Neural cell (in vitro differentiated cells): ENCODE measurements at regions not wholly inside any gene's neighbourhood (a gene's known extent, or its start where the extent isn't known, plus 50 kb on each side); places are given as distances from the start of the nearest gene placed in this dataset.

Experiments
- H2AFZ ChIP-seq: fragments of 200-600, 300-800 bp; sonication (generic), shearing (Covaris generic); 2 replicates; pipeline ENCODE4 v1.6.0; 2014; ENCODE audit warnings: low read depth, mild to moderate bottlenecking, antibody characterized with exemption, low read length, moderate library complexity
- H3F3A ChIP-seq: fragments of 200-600 bp; shearing (Covaris generic); 2 replicates; pipeline ENCODE4 v1.6.1; 2016; ENCODE audit warnings: mild to moderate bottlenecking, moderate library complexity, mixed read lengths, antibody characterized with exemption, low read length; ENCODE audit not compliant: insufficient read depth, poor library complexity, severe bottlenecking
- H3K27ac ChIP-seq: fragments of 200-600, 300-800 bp; sonication (generic), shearing (Covaris generic); 2 replicates; pipeline ENCODE4 v1.5.1; 2014; ENCODE audit warnings: mild to moderate bottlenecking, low read length, moderate library complexity
- H3K27me3 ChIP-seq: fragments of 300-800, 200-600 bp; sonication (generic), shearing (Covaris generic); 2 replicates; pipeline ENCODE4 v1.6.0; 2014; ENCODE audit warnings: mild to moderate bottlenecking, low read depth, low read length, moderate library complexity; ENCODE audit not compliant: insufficient read depth
- H3K36me3 ChIP-seq: fragments of 300-800, 200-600 bp; sonication (generic), shearing (Covaris generic); 2 replicates; pipeline ENCODE4 v1.5.1; 2014; ENCODE audit warnings: mild to moderate bottlenecking, antibody characterized with exemption, low read length, moderate library complexity; ENCODE audit not compliant: insufficient read depth
- H3K4me2 ChIP-seq: fragments of 300-800, 200-600 bp; sonication (generic), shearing (Covaris generic); 2 replicates; pipeline ENCODE4 v1.6.0; 2014; ENCODE audit warnings: mild to moderate bottlenecking, low read length
- H3K4me3 ChIP-seq: fragments of 300-800, 200-600 bp; sonication (generic), shearing (Covaris generic); 2 replicates; pipeline ENCODE4 v1.5.1; 2014; ENCODE audit warnings: mild to moderate bottlenecking, low read length, moderate library complexity
- H3K79me2 ChIP-seq: fragments of 200-600 bp; shearing (Covaris generic); replicated peaks from 2 replicates; pipeline ENCODE4 v1.6.0; 2014; ENCODE audit warnings: mild to moderate bottlenecking, low read length, moderate library complexity; ENCODE audit not compliant: insufficient read depth
- H3K9ac ChIP-seq: fragments of 300-800, 200-600 bp; sonication (generic), shearing (Covaris generic); 2 replicates; pipeline ENCODE4 v1.6.1; 2016; ENCODE audit warnings: mild to moderate bottlenecking, low read length, mixed read lengths
- H3K9me2 ChIP-seq: fragments of 200-600 bp; shearing (Covaris generic); 2 replicates; pipeline ENCODE4 v1.6.1; 2016; ENCODE audit warnings: mild to moderate bottlenecking, low read length, mixed read lengths; ENCODE audit not compliant: insufficient read depth
- H3K9me3 ChIP-seq: fragments of 200-600, 300-800 bp; sonication (generic), shearing (Covaris generic); 2 replicates; pipeline ENCODE4 v1.6.1; 2016; ENCODE audit warnings: mild to moderate bottlenecking, mixed run types, low read length, moderate library complexity, mixed read lengths
- H4K20me1 ChIP-seq: fragments of 200-600 bp; shearing (Covaris generic); 2 replicates; pipeline ENCODE4 v1.6.1; 2016; ENCODE audit warnings: mild to moderate bottlenecking, mixed run types; ENCODE audit not compliant: insufficient read depth
- CTCF ChIP-seq: fragments of 450-650 bp; IDR thresholded peaks from 2 replicates; pipeline ENCODE4 v1.5.1; 2014; ENCODE audit warnings: antibody characterized with exemption, mild to moderate bottlenecking, moderate library complexity; ENCODE audit not compliant: poor library complexity, severe bottlenecking
- EP300 ChIP-seq: fragments of 450-650 bp; conservative IDR thresholded peaks from 2 replicates; pipeline ENCODE4 v1.6.1; 2014; ENCODE audit warnings: antibody characterized with exemption, mild to moderate bottlenecking, moderate library complexity; ENCODE audit not compliant: poor library complexity, severe bottlenecking
- EZH2 ChIP-seq: fragments of 200-600, 300-800 bp; shearing (Covaris generic), sonication (generic); IDR thresholded peaks from 2 replicates; pipeline ENCODE4 v1.6.1; 2014; ENCODE audit warnings: antibody characterized with exemption, low read length, borderline replicate concordance, mild to moderate bottlenecking; ENCODE audit not compliant: insufficient read depth, poor library complexity, severe bottlenecking
- MXI1 ChIP-seq: fragments of 450-650 bp; conservative IDR thresholded peaks from 2 replicates; pipeline ENCODE4 v1.6.1; 2014; ENCODE audit warnings: antibody characterized with exemption, mild to moderate bottlenecking; ENCODE audit not compliant: poor library complexity, severe bottlenecking
- POLR2AphosphoS5 ChIP-seq: IDR thresholded peaks from 2 replicates; pipeline ENCODE4 v1.6.1; 2012
- RAD21 ChIP-seq: fragments of 450-650 bp; conservative IDR thresholded peaks from 2 replicates; pipeline ENCODE4 v1.6.1; 2014; ENCODE audit warnings: antibody characterized with exemption, mild to moderate bottlenecking, moderate library complexity
- REST ChIP-seq: IDR thresholded peaks from 2 replicates; pipeline ENCODE4 v1.6.1; 2012; ENCODE audit warnings: borderline replicate concordance
- SMC3 ChIP-seq: fragments of 450-650 bp; conservative IDR thresholded peaks from 2 replicates; pipeline ENCODE4 v1.6.1; 2014; ENCODE audit warnings: antibody characterized with exemption, mild to moderate bottlenecking, moderate library complexity; ENCODE audit not compliant: poor library complexity
- TAF1 ChIP-seq: IDR thresholded peaks from 2 replicates; pipeline ENCODE4 v1.6.1; 2012; ENCODE audit warnings: low read depth

GRCh38 chr12:34393821-34394150 lies 371.5 kb downstream of the ALG10 start:
- Histone ChIP-seq H3K9me3 (peaks cover 12% of the 10 kb centered on the region), H3K9me2 (no peaks in the 10 kb centered on the region), H3K4me2 (no peak overlapping the region), H3K27ac (no peak overlapping the region), H3K9ac (no peak overlapping the region), H3K4me3 (no peak overlapping the region), H3F3A (no peaks in the 10 kb centered on the region), H4K20me1 (no peaks in the 10 kb centered on the region), H3K79me2 (no peaks in the 10 kb centered on the region), H3K27me3 (no peaks in the 10 kb centered on the region), H2AFZ (no peak overlapping the region), H3K36me3 (no peaks in the 10 kb centered on the region)
- TF ChIP-seq RAD21 = no peak
- TF ChIP-seq EP300 = no peak
- no peak for TF ChIP-seq TAF1
- no peak for TF ChIP-seq REST
- TF ChIP-seq POLR2AphosphoS5 = no peak
- no peak for TF ChIP-seq CTCF
- TF ChIP-seq EZH2 = no peak
- TF ChIP-seq SMC3 = no peak
- TF ChIP-seq MXI1 = no peak

GRCh38 chr12:34394211-34395055 lies 372.1 kb downstream of the ALG10 start:
- H4K20me1 ChIP-seq = no peaks in the 10 kb centered on the region
- no peaks in the 10 kb centered on the region for H3K79me2 ChIP-seq
- H3K9me3 ChIP-seq = peaks cover 12% of the 10 kb centered on the region
- H2AFZ ChIP-seq = no peak overlapping the region
- no peak overlapping the region for H3K27ac ChIP-seq
- no peaks in the 10 kb centered on the region for H3K36me3 ChIP-seq
- H3K9me2 ChIP-seq = no peaks in the 10 kb centered on the region
- no peaks in the 10 kb centered on the region for H3K27me3 ChIP-seq
- no peak overlapping the region for H3K4me2 ChIP-seq
- H3K9ac ChIP-seq = no peak overlapping the region
- no peak overlapping the region for H3K4me3 ChIP-seq
- no peak for TF ChIP-seq TAF1
- no peak for TF ChIP-seq MXI1
- TF ChIP-seq EP300 = no peak
- no peak for TF ChIP-seq SMC3
- TF ChIP-seq CTCF = no peak
- no peak for TF ChIP-seq EZH2
- no peak for TF ChIP-seq RAD21
- TF ChIP-seq POLR2AphosphoS5 = no peak
- TF ChIP-seq REST = no peak
- no peaks in the 10 kb centered on the region for H3F3A ChIP-seq
